ENCODE measurements at regions not wholly inside any gene's neighbourhood (a gene's known extent, or its start where the extent isn't known, plus 50 kb on each side); places are given as distances from the start of the nearest gene placed in this dataset.

DNA sequence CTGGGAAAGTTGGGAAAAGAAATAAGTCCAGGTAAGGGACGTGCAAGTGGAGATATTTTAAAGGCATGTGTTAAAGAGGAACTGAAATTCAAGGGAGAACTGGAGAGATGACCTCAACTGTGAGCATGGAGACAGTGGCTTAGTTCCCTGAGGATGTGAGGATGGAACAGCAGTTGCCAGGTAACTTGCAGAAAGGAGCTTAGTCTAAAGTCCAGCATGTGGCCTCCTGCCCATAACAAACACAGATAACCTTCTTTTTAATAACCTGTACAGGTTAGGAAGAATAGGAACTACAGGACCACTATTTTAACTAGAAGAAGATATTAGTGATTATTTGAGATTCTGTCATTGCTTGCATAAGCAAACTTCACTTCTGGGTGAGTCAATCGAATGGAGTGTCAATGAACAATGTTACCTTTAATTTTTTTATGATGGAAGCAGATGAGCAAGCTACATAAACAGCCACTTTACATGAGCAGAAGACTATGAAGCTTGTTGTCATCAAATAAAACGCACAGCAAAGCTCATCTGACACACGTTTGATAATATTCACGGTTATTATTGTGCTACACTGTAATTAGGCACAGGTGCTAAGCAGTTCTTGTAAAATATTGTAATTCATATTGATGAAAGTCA, 291.7 kb upstream of the DDHD1 start:
- TF ChIP-seq TAF1 (IDR thresholded peaks at IDR 0.05; ENCODE audit: borderline replicate concordance, low read depth, low read length) (no peak), RFX5 (IDR thresholded peaks at IDR 0.05; ENCODE audit: low read length) (no peak), SMC3 (IDR thresholded peaks at IDR 0.05; ENCODE audit: low read depth, low read length) (no peak), MEF2A (IDR thresholded peaks at IDR 0.05; ENCODE audit: borderline replicate concordance, low read depth) (no peak), NRF1 (IDR thresholded peaks at IDR 0.05; ENCODE audit: low read depth, low read length) (no peak), MXI1 (IDR thresholded peaks at IDR 0.05; ENCODE audit: low read depth, low read length) (no peak), JUND (IDR thresholded peaks at IDR 0.05) (no peak), RCOR1 (IDR thresholded peaks at IDR 0.05; ENCODE audit: low read length) (no peak), GATA2 (CRISPR knock-in tag; IDR thresholded peaks at IDR 0.05) (no peak), FOSL2 (IDR thresholded peaks at IDR 0.05; ENCODE audit: borderline replicate concordance, low read depth) (no peak), TEAD4 (IDR thresholded peaks at IDR 0.05; ENCODE audit: borderline replicate concordance, insufficient read depth) (no peak), RXRA (IDR thresholded peaks at IDR 0.05; ENCODE audit: borderline replicate concordance, low read depth) (no peak), EZH2phosphoT487 (IDR thresholded peaks at IDR 0.05; ENCODE audit: borderline replicate concordance, low read depth) (no peak), TCF12 (IDR thresholded peaks at IDR 0.05) (no peak), EP300 (IDR thresholded peaks at IDR 0.05; ENCODE audit: borderline replicate concordance in 1 of 2, low read depth in 1 of 2, low read length in 1 of 2) (no peak)
- TF ChIP-seq, protein P1, sequence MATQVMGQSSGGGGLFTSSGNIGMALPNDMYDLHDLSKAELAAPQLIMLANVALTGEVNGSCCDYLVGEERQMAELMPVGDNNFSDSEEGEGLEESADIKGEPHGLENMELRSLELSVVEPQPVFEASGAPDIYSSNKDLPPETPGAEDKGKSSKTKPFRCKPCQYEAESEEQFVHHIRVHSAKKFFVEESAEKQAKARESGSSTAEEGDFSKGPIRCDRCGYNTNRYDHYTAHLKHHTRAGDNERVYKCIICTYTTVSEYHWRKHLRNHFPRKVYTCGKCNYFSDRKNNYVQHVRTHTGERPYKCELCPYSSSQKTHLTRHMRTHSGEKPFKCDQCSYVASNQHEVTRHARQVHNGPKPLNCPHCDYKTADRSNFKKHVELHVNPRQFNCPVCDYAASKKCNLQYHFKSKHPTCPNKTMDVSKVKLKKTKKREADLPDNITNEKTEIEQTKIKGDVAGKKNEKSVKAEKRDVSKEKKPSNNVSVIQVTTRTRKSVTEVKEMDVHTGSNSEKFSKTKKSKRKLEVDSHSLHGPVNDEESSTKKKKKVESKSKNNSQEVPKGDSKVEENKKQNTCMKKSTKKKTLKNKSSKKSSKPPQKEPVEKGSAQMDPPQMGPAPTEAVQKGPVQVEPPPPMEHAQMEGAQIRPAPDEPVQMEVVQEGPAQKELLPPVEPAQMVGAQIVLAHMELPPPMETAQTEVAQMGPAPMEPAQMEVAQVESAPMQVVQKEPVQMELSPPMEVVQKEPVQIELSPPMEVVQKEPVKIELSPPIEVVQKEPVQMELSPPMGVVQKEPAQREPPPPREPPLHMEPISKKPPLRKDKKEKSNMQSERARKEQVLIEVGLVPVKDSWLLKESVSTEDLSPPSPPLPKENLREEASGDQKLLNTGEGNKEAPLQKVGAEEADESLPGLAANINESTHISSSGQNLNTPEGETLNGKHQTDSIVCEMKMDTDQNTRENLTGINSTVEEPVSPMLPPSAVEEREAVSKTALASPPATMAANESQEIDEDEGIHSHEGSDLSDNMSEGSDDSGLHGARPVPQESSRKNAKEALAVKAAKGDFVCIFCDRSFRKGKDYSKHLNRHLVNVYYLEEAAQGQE (IDR thresholded peaks at IDR 0.05; ENCODE audit: low read depth, low read length), result no peak
- TF ChIP-seq, protein P2, sequence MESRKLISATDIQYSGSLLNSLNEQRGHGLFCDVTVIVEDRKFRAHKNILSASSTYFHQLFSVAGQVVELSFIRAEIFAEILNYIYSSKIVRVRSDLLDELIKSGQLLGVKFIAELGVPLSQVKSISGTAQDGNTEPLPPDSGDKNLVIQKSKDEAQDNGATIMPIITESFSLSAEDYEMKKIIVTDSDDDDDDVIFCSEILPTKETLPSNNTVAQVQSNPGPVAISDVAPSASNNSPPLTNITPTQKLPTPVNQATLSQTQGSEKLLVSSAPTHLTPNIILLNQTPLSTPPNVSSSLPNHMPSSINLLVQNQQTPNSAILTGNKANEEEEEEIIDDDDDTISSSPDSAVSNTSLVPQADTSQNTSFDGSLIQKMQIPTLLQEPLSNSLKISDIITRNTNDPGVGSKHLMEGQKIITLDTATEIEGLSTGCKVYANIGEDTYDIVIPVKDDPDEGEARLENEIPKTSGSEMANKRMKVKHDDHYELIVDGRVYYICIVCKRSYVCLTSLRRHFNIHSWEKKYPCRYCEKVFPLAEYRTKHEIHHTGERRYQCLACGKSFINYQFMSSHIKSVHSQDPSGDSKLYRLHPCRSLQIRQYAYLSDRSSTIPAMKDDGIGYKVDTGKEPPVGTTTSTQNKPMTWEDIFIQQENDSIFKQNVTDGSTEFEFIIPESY (IDR thresholded peaks at IDR 0.05; ENCODE audit: borderline replicate concordance, low read depth), result no peak
- TF ChIP-seq, protein P3, sequence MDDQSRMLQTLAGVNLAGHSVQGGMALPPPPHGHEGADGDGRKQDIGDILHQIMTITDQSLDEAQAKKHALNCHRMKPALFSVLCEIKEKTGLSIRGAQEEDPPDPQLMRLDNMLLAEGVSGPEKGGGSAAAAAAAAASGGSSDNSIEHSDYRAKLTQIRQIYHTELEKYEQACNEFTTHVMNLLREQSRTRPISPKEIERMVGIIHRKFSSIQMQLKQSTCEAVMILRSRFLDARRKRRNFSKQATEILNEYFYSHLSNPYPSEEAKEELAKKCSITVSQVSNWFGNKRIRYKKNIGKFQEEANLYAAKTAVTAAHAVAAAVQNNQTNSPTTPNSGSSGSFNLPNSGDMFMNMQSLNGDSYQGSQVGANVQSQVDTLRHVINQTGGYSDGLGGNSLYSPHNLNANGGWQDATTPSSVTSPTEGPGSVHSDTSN (IDR thresholded peaks at IDR 0.05), result no peak
- TF ChIP-seq, protein P4, sequence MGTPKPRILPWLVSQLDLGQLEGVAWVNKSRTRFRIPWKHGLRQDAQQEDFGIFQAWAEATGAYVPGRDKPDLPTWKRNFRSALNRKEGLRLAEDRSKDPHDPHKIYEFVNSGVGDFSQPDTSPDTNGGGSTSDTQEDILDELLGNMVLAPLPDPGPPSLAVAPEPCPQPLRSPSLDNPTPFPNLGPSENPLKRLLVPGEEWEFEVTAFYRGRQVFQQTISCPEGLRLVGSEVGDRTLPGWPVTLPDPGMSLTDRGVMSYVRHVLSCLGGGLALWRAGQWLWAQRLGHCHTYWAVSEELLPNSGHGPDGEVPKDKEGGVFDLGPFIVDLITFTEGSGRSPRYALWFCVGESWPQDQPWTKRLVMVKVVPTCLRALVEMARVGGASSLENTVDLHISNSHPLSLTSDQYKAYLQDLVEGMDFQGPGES (IDR thresholded peaks at IDR 0.05; ENCODE audit: low read depth, low read length), result no peak
- TF ChIP-seq, protein P5, sequence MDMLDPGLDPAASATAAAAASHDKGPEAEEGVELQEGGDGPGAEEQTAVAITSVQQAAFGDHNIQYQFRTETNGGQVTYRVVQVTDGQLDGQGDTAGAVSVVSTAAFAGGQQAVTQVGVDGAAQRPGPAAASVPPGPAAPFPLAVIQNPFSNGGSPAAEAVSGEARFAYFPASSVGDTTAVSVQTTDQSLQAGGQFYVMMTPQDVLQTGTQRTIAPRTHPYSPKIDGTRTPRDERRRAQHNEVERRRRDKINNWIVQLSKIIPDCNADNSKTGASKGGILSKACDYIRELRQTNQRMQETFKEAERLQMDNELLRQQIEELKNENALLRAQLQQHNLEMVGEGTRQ (IDR thresholded peaks at IDR 0.05; ENCODE audit: borderline replicate concordance, low read depth, low read length), result no peak
- H3K79me2 ChIP-seq (ENCODE audit: insufficient read depth), result no peaks in the 10 kb centered on the region
- WGBS (ENCODE audit: low lambda C conversion rate), result 8% methylated on average over 5 of the region's 5 CpGs
- H3K4me3 ChIP-seq (ENCODE audit: low read depth in 2 of 2, low read length in 1 of 2), result no peak overlapping the region
- H3K27me3 ChIP-seq (ENCODE audit: insufficient read depth), result no peaks in the 10 kb centered on the region
- ChIA-PET POLR2A (no interaction called here), CTCF (no interaction called here)
- H4K20me1 ChIP-seq (ENCODE audit: insufficient read depth), result no peaks in the 10 kb centered on the region
- no peak overlapping the region for H3K27ac ChIP-seq (ENCODE audit: low read depth in 2 of 2, low read length in 1 of 2)
- no peaks in the 10 kb centered on the region for H3K36me3 ChIP-seq (replicated peaks in 1 of 2; ENCODE audit: control insufficient read depth in 1 of 2, insufficient read depth in 2 of 2, low read length in 1 of 2)
- H3K4me2 ChIP-seq, result no peak overlapping the region
- no peaks in the 10 kb centered on the region for H3K9me2 ChIP-seq
- no peak overlapping the region for H2AFZ ChIP-seq (ENCODE audit: low read depth)
- H3K9me3 ChIP-seq, result no peaks in the 10 kb centered on the region
- no peak overlapping the region for H3K9ac ChIP-seq
- no peaks in the 10 kb centered on the region for H3K4me1 ChIP-seq (ENCODE audit: control insufficient read depth in 1 of 2, insufficient read depth in 2 of 2, low read depth in 1 of 2, low read length in 1 of 2)
- no peak for DNase-seq
- no peaks in the 10 kb centered on the region for H3F3A ChIP-seq (replicated peaks; ENCODE audit: insufficient read depth)
